ENCODE measurements at regions not wholly inside any gene's neighbourhood (a gene's known extent, or its start where the extent isn't known, plus 50 kb on each side); places are given as distances from the start of the nearest gene placed in this dataset.

GRCh38 chr14:61187196-61187905 lies 93.8 kb downstream of the TMEM30B start:
- CTCF ChIA-PET, result no interaction called here
- POLR2A ChIA-PET, result interaction anchor here (0.5 kb wide), 1 partner anchor 543 kb away, joined by 3 read pairs; no protein-coding TSS in a partner anchor
- TF ChIP-seq SP1 (IDR thresholded peaks at IDR 0.05), result no peak
- no peak for TF ChIP-seq TARDBP (IDR thresholded peaks at IDR 0.05)
- no peak for TF ChIP-seq HDGF (IDR thresholded peaks at IDR 0.05; ENCODE audit: borderline replicate concordance)
- TF ChIP-seq ELF4 (IDR thresholded peaks at IDR 0.05), result no peak
- no peak for TF ChIP-seq FOXA1 (IDR thresholded peaks at IDR 0.05)
- no peak for TF ChIP-seq L3MBTL2 (conservative IDR thresholded peaks at IDR 0.05)
- no peak for TF ChIP-seq PKNOX1 (IDR thresholded peaks at IDR 0.05)
- no peak for TF ChIP-seq CTBP1 (IDR thresholded peaks at IDR 0.05; ENCODE audit: borderline replicate concordance)
- no peak for TF ChIP-seq ZNF384 (IDR thresholded peaks at IDR 0.05)
- no peak for TF ChIP-seq NFRKB (IDR thresholded peaks at IDR 0.05)
- no peak for TF ChIP-seq LEF1 (IDR thresholded peaks at IDR 0.05; ENCODE audit: borderline replicate concordance)
- no peak for TF ChIP-seq FOXM1 (IDR thresholded peaks at IDR 0.05; ENCODE audit: borderline replicate concordance)
- no peak for TF ChIP-seq BHLHE40 (IDR thresholded peaks at IDR 0.05; ENCODE audit: borderline replicate concordance)
- TF ChIP-seq SUZ12 (IDR thresholded peaks at IDR 0.05), result no peak
- TF ChIP-seq FOXK2 (IDR thresholded peaks at IDR 0.05), result no peak
- no peak for TF ChIP-seq ARNT (IDR thresholded peaks at IDR 0.05)
- no peak for DNase-seq (ENCODE audit: extremely low spot score)

GRCh38 chr14:61186341-61187195 lies 94.6 kb downstream of the TMEM30B start:
- ChIA-PET CTCF (no interaction called here), POLR2A (interaction anchor here (0.5 kb wide), 1 partner anchor 542 kb away, joined by 3 read pairs; no protein-coding TSS in a partner anchor)
- TF ChIP-seq NFRKB (IDR thresholded peaks at IDR 0.05) (no peak), SUZ12 (IDR thresholded peaks at IDR 0.05) (no peak), LEF1 (IDR thresholded peaks at IDR 0.05; ENCODE audit: borderline replicate concordance) (no peak), FOXA1 (IDR thresholded peaks at IDR 0.05) (no peak), ZNF384 (IDR thresholded peaks at IDR 0.05) (no peak), FOXM1 (IDR thresholded peaks at IDR 0.05; ENCODE audit: borderline replicate concordance) (no peak), BHLHE40 (IDR thresholded peaks at IDR 0.05; ENCODE audit: borderline replicate concordance) (no peak), L3MBTL2 (conservative IDR thresholded peaks at IDR 0.05) (no peak; the same call in 1 of the 2 replicates), ARNT (IDR thresholded peaks at IDR 0.05) (no peak), ELF4 (IDR thresholded peaks at IDR 0.05) (no peak), TARDBP (IDR thresholded peaks at IDR 0.05) (no peak), HDGF (IDR thresholded peaks at IDR 0.05; ENCODE audit: borderline replicate concordance) (no peak), CTBP1 (IDR thresholded peaks at IDR 0.05; ENCODE audit: borderline replicate concordance) (no peak)
- DNase-seq (ENCODE audit: extremely low spot score), result no peak

DNA sequence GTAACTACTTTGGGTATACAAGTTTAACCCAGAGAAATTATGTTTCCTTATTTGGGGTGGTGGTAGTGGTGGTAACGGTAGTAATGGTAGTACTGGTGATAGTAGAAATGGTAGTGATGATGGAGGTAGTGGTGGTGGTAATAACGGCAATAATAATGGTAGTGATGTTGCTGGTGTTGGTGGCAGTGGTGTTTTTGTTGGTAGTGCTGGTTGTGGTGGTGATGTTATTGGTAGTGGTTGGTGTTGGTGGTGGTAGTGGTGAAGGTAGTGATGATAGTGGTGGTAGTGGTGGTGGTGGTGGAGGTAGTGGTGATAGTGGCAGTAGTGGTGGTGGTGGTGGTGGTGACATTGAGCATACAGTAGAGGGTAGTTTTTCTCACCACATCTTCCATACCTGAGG lies 95.6 kb downstream of the TMEM30B start:
- POLR2A ChIA-PET, result no interaction called here
- CTCF ChIA-PET, result no interaction called here
- TF ChIP-seq ARNT (IDR thresholded peaks at IDR 0.05) (no peak), FOXM1 (IDR thresholded peaks at IDR 0.05; ENCODE audit: borderline replicate concordance) (no peak), FOXA1 (IDR thresholded peaks at IDR 0.05) (no peak), SUZ12 (IDR thresholded peaks at IDR 0.05) (no peak), NFRKB (IDR thresholded peaks at IDR 0.05) (no peak), TARDBP (IDR thresholded peaks at IDR 0.05) (no peak)
- no peak for DNase-seq (ENCODE audit: extremely low spot score)

DNA sequence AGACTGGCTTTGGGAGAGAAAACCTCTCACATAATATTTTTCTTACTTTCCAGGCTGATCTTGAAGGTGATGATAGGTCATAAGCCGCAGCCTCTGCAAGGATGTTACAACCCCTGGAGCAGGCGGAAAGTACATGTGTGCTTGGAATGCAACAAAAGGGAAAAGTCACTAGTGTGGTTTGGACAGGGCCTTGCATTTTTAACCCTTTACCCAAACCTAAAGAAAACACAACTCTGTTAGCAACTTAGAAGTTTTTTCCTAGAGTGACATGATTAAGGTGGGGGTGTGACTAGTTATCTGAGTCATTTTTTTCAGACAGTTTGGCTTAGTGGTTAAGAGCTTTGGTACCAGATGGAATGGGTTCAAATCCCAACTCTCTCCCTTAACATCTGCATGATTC lies 97.0 kb downstream of the TMEM30B start:
- ChIA-PET CTCF (no interaction called here), POLR2A (no interaction called here)
- DNase-seq (ENCODE audit: extremely low spot score), result no peak
- no peak for TF ChIP-seq LEF1 (IDR thresholded peaks at IDR 0.05; ENCODE audit: borderline replicate concordance)
- TF ChIP-seq ZNF384 (IDR thresholded peaks at IDR 0.05), result no peak
- no peak for TF ChIP-seq ELF4 (IDR thresholded peaks at IDR 0.05)
- TF ChIP-seq HDGF (IDR thresholded peaks at IDR 0.05; ENCODE audit: borderline replicate concordance), result no peak

DNA sequence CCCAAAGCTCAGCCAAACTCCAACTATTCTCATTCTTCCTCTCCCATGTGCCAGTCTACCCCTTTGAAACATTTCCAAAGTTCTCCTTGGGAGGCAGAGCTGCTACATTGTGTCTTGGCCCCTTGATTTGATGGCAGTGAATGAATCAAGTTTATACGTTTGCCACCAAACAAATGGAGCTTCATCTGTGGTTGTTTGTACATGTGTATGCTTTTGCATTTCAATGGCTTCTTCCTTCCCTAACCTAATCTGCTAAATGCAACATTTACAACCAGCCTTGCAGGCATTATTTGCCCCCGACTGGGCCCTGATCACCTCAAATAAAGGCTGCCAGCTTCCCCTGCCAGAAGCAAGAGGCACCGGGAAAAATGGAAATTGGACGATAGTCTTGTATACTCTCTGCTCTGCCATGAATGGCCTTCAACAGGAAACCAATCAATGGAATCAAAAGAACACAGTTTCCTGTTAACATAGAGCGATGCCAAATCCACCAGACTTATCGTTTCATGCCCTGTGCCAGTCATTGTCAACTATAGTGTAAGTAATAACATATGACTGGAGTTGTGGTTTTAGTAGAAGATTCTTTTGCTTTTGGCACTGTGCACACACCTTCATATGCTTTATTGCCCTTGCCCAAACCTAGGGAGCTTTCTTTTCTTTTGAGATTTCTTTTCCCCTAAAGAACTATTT lies 97.8 kb downstream of the TMEM30B start:
- DNase-seq (ENCODE audit: extremely low spot score), result no peak
- ChIA-PET POLR2A (interaction anchor here (0.6 kb wide), 1 partner anchor 79 kb away, joined by 3 read pairs; no protein-coding TSS in a partner anchor), CTCF (no interaction called here)

DNA sequence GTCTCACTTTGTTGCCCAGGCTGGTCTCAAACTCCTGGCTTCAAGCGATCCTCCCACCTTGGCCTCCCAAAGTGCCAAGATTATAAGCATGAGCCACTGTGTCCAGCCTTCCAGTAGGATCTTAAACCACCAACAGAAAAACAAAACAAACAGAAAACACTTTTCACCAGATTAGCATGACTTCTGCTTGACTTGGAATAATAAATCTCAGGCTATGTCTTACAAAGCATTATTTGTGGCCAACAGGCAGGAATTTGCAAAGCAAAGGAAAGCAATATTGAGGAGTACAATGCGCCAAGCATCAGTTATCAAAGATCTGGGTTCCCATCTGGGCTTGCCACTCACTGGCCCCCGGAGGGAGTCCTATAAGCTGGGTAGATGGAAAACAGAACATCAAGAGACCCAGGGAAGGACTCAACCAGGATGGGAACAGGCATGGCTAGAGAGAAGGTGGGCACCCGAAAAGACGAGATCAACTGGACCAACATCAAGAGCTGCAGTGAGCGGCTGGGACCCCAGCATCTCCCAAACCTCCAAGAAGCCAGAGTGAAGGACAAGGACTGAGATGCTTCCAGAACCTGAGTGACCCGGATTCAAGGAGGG lies 101.2 kb downstream of the TMEM30B start:
- ChIA-PET POLR2A (no interaction called here), CTCF (no interaction called here)
- TF ChIP-seq ZNF384 (IDR thresholded peaks at IDR 0.05) (no peak), FOXM1 (IDR thresholded peaks at IDR 0.05; ENCODE audit: borderline replicate concordance) (no peak), CTBP1 (IDR thresholded peaks at IDR 0.05; ENCODE audit: borderline replicate concordance) (no peak)
- DNase-seq (ENCODE audit: extremely low spot score), result no peak

More for the DNA sequence above, 97.8 kb downstream of the TMEM30B start:
- TF ChIP-seq HDGF (IDR thresholded peaks at IDR 0.05; ENCODE audit: borderline replicate concordance) (no peak), FOXK2 (IDR thresholded peaks at IDR 0.05) (no peak), FOXM1 (IDR thresholded peaks at IDR 0.05; ENCODE audit: borderline replicate concordance) (no peak), LEF1 (IDR thresholded peaks at IDR 0.05; ENCODE audit: borderline replicate concordance) (no peak), ARNT (IDR thresholded peaks at IDR 0.05) (no peak), CTBP1 (IDR thresholded peaks at IDR 0.05; ENCODE audit: borderline replicate concordance) (no peak)

Data from HEK293T (cell line).